HG03175 (cell line): ENCODE measurements at regions not wholly inside any gene's neighbourhood (a gene's known extent, or its start where the extent isn't known, plus 50 kb on each side); places are given as distances from the start of the nearest gene placed in this dataset.

Experiments used
- ATAC-seq: cut with Tn5 transposase; IDR thresholded peaks from one replicate; pipeline ENCODE4 v1.9.1; 2021; ENCODE audit warnings: mild to moderate bottlenecking, moderate library complexity; ENCODE audit not compliant: unreplicated experiment

DNA sequence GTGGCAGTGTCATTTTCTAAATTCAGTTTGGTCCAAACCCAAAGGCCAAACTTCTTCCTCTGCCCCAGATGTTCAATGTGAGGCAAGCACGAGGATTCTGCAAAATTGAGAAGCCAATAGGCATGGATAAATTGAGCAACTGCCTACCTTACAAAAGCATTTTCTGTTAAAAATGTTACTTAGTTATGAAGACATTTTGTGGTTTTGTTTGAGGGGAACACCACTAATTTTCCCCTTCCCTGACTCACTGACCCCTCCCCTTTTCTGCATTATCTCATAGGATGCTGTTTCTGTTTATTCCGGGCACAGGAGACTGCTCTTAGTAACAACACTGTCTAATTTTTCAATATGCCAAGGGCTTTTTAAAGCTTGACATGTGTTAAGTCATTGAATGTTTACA, 462.8 kb downstream of the INSC start:
- no peak for ATAC-seq

DNA sequence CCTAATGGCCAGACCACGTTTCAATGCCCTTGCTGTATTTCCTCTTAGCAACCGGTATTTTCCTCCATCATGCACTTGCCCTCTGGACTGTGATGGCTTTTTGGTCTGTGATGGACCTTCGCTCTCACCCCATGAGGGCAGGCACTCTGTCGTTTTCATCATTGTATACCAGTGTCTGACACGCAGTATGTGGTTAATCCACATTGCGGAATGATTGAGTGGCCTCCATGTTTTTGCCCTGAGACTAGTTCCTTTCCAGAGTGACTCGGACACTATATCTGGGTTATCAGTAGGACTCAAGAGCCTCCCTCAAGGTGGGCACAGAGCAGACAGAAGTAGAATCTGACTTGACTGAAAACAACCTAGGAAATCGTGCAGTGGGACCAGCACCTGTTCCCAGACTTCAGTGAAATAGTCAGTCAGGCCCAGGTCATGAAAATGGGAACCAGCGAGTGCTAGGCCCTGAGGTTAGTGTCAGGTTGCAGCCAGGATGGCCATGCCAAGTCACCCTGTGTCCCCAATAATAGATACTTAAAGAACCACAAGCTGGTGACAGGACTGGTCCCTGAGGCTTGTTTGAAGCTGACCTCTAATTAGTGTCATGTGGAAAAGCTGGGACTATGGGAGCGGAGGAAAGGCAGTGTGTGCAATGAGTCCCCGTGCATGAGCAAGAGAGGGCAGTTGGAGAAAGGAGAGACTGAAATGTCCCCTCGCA, 464.7 kb downstream of the INSC start:
- no peak for ATAC-seq

- ATAC-seq: no peak
These were observed 465.5 kb downstream of the INSC start for GRCh38 chr11:15580056-15580774.

- ATAC-seq: no peak
These were observed 466.0 kb downstream of the INSC start for GRCh38 chr11:15580775-15581095.

- no peak for ATAC-seq
These were observed 469.4 kb downstream of the INSC start for GRCh38 chr11:15584158-15584557.

- no peak for ATAC-seq
These were observed 471.0 kb downstream of the INSC start for GRCh38 chr11:15585602-15586331.

GRCh38 chr11:15586741-15587473, 472.2 kb downstream of the INSC start:
- no peak for ATAC-seq

DNA sequence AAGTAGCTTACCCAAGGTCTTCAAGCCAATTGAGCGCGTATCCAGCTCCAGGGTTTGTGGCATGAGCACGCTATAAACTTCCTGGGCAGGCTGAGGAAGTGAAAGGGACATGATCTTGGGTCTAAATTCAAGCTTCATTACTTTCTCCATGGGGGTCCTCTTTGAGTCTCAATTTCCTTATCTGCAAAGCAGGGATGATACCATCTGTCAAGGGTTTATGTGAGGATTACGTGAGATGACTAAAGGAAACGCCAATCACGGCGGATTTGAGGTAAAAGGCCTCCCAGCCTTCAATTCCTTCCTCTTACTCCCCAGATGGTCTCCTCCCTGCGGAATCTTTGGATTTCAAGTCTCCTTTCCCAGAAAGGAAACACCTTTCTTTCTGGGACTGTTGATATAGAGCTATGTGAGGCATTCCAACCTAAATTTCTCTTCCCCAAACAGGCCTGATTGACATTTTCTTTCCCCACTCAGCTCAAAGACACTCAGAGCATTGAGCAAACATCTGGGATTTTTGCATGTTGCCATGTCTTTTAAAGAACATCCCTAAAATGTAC, 474.4 kb downstream of the INSC start:
- no peak for ATAC-seq

DNA sequence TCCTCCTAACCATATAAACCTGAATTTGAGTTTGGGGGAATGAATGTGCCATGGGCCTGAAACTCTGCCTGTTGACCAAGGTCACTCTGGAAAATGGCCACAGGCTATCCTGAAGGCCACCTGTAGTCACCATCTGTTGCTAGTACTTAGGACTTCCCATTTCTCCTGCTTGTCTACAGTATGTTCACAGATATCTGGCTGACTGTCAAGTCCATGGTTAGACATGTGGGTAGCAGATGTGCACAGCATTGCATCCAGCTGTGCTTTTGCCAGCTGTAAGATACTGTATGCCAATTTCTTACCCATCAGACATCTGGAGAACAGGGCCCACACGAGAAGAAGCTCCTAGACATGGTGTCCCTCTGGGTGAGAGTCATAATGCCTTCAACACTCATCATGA, 475.4 kb downstream of the INSC start:
- ATAC-seq: no peak

- no peak for ATAC-seq
These were observed 476.4 kb downstream of the INSC start for GRCh38 chr11:15591112-15591537.

DNA sequence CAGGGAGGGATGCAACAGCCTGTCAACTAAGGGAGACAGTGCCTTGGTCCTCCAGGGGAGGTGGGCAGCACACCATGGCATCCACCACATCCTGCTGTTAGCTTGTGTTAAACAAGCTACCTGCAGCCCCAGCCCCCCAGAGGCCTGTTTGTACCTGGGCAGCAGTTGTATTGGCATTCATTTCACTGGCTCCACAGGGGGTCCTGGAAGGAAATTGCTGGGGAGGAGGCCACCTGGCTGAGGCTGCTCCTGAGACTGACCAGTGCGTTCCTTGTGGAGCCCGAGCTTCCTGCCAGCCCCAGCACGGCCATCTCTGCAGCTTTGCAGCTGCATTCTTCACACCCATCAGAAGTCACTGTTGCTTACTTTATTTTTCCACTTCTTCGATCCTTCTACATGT, 479.9 kb downstream of the INSC start:
- ATAC-seq: no peak

- no peak for ATAC-seq
These were observed 484.7 kb downstream of the INSC start for GRCh38 chr11:15599376-15599775.

DNA sequence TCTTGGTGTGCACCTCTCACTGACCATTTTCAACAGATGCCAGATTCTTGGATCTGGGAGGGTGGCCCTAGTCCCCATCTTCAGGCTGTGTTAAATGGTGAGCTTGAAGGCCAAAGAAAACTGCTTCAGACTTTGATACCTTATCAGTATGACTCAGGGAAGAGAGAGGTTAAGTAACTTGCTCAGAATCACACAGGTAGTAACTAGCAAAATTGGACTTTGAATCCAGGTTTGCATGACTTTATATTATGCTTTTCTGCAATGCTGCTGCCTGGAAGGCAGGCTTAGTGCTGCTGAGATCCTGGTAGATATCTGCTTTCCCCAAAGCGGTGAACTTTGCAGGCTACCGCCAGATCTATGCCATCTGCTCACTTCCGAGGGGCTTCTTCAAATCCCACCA, 487.3 kb downstream of the INSC start:
- no peak for ATAC-seq

- ATAC-seq: no peak
These were observed 488.3 kb downstream of the INSC start for GRCh38 chr11:15602785-15603567.

GRCh38 chr11:15605094-15605493, 490.4 kb downstream of the INSC start:
- ATAC-seq: no peak

- ATAC-seq: no peak
These were observed 492.8 kb downstream of the INSC start for GRCh38 chr11:15607361-15608036.

- no peak for ATAC-seq
These were observed 494.7 kb downstream of the INSC start for GRCh38 chr11:15609445-15609844.

GRCh38 chr11:15610881-15611280, 496.2 kb downstream of the INSC start:
- ATAC-seq: no peak

DNA sequence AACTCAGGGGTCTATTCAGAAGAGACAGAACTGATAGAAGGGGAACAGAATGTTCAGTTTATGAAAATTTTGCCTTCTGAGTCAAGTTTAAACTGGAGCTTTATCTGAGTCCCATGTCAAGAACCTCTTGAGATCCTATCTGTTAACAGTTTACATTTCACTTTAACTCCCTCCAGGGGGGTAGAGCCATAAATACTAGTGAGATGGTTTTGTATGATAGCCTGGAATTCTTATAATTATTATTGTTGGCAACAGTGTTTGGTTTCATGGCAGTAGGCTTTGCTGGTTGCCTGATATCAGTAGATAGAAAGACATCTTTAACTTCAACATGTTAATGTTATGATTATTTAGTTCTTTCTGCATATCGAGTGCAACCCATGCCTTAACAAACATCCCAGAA, 498.5 kb downstream of the INSC start:
- no peak for ATAC-seq

- no peak for ATAC-seq
These were observed 499.1 kb downstream of the INSC start for GRCh38 chr11:15613789-15614188.
